ENCODE measurements at regions not wholly inside any gene's neighbourhood (a gene's known extent, or its start where the extent isn't known, plus 50 kb on each side); places are given as distances from the start of the nearest gene placed in this dataset.

DNA sequence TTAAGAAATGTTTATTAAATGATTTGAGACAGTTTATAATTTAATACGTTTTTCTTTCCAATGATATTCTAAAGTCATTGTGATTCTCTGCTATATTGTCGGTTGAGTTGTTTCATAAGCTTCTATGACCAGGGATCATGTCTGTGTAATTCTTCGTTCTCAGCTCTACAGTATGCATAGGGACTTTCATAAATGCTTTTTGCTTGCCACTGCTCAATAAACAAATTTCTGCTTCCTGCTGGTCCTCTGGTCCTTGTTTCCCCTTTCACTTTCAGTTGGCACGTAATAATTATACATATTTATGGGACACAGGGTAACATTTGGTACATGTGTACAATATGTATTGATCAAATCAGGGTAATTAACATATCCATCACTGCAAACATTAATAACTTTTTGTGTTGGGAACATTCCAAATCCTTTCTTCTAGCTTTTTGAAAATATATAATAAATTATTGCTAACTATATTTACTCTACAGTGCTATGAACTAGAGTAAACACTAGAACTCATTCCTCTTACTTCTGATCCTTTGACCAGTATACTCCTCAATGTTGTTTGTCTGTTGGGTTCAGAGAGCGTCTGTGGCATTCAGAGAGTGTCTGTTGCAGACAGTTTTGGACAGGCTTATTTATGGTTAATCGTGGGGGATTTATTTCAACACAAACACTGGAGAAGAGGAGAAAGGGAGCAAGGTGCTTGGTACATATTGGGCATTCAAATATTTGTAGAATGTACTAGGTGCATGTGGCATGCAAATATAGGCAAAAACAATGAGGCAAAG, 68.3 kb upstream of the SPANXB1 start:
- no peaks in the 10 kb centered on the region for H3K36me3 ChIP-seq (ENCODE audit: insufficient read depth)
- TF ChIP-seq, protein P1, sequence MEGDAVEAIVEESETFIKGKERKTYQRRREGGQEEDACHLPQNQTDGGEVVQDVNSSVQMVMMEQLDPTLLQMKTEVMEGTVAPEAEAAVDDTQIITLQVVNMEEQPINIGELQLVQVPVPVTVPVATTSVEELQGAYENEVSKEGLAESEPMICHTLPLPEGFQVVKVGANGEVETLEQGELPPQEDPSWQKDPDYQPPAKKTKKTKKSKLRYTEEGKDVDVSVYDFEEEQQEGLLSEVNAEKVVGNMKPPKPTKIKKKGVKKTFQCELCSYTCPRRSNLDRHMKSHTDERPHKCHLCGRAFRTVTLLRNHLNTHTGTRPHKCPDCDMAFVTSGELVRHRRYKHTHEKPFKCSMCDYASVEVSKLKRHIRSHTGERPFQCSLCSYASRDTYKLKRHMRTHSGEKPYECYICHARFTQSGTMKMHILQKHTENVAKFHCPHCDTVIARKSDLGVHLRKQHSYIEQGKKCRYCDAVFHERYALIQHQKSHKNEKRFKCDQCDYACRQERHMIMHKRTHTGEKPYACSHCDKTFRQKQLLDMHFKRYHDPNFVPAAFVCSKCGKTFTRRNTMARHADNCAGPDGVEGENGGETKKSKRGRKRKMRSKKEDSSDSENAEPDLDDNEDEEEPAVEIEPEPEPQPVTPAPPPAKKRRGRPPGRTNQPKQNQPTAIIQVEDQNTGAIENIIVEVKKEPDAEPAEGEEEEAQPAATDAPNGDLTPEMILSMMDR (conservative IDR thresholded peaks at IDR 0.05; ENCODE audit: low read depth, low read length) = no peak
- H3K4me2 ChIP-seq = no peak overlapping the region

DNA sequence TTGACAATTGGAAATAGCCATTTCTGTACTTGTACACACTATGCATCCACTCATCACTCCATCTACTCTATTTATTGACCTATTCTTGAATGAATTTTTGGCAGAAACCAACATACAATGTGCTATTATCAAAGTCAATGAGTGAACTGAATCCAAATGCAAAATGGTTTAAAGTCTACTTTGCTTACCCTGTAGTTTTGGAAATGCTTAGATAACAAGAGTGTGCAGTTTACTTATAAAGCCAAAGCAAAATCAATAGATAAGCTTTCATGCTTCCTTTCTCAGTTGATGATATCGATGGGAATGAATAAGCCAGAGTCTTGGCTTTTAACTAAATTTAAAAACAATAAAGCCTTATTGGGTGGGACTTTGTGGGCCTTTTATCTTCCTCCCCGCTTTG, 58.9 kb upstream of the SPANXB1 start:
- no peak overlapping the region for H3K4me2 ChIP-seq
- no peak overlapping the region for H2AFZ ChIP-seq (ENCODE audit: low read depth)
- TF ChIP-seq, protein P1 (conservative IDR thresholded peaks at IDR 0.05; ENCODE audit: low read depth, low read length) = no peak
- no peak overlapping the region for H3K4me3 ChIP-seq (IDR thresholded peaks at IDR 0.05; ENCODE audit: insufficient read depth, low read depth, low read length)
- H3K9ac ChIP-seq = no peak overlapping the region
- no peaks in the 10 kb centered on the region for H3K36me3 ChIP-seq (ENCODE audit: insufficient read depth)
- H3K27ac ChIP-seq = no peak overlapping the region
- no peaks in the 10 kb centered on the region for H3K79me2 ChIP-seq (ENCODE audit: insufficient read depth, low read depth)
- no peaks in the 10 kb centered on the region for H3K4me1 ChIP-seq (ENCODE audit: low read depth, poor library complexity, severe bottlenecking)
- no peaks in the 10 kb centered on the region for H4K20me1 ChIP-seq (ENCODE audit: insufficient read depth)
- no peaks in the 10 kb centered on the region for H3K27me3 ChIP-seq (ENCODE audit: insufficient read depth, low read depth)

More for the DNA sequence above, 68.3 kb upstream of the SPANXB1 start:
- no peak overlapping the region for H3K9ac ChIP-seq
- H2AFZ ChIP-seq (ENCODE audit: low read depth) = no peak overlapping the region
- no peak overlapping the region for H3K4me3 ChIP-seq (IDR thresholded peaks at IDR 0.05; ENCODE audit: insufficient read depth, low read depth, low read length)
- H4K20me1 ChIP-seq (ENCODE audit: insufficient read depth) = no peaks in the 10 kb centered on the region
- H3K27me3 ChIP-seq (ENCODE audit: insufficient read depth, low read depth) = no peaks in the 10 kb centered on the region
- H3K4me1 ChIP-seq (ENCODE audit: low read depth, poor library complexity, severe bottlenecking) = no peaks in the 10 kb centered on the region
- H3K27ac ChIP-seq = no peak overlapping the region
- no peaks in the 10 kb centered on the region for H3K79me2 ChIP-seq (ENCODE audit: insufficient read depth, low read depth)

DNA sequence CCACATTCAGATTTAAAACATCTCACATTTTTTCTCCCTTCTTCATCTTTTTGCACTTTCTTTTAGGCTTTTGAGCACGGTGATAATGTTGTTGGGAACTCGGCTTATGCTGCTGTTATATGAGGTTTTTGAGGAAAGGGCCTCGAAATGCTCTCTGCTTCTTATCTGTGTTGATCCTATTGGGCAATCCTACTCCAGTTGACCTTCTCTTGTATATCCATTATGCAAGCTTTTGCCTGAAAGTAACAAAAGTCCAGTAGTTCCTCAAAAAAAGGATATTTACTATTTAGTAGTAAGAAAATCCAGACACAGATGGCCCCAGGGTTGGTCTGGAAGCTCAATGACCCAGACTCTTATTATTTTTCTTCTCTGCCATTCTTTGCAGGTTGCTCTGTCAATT, 57.7 kb upstream of the SPANXB1 start:
- H3K4me2 ChIP-seq = no peak overlapping the region
- H3K4me3 ChIP-seq (IDR thresholded peaks at IDR 0.05; ENCODE audit: insufficient read depth, low read depth, low read length) = no peak overlapping the region
- H4K20me1 ChIP-seq (ENCODE audit: insufficient read depth) = no peaks in the 10 kb centered on the region
- no peak overlapping the region for H2AFZ ChIP-seq (ENCODE audit: low read depth)
- H3K27ac ChIP-seq = no peak overlapping the region
- TF ChIP-seq, protein P1 (conservative IDR thresholded peaks at IDR 0.05; ENCODE audit: low read depth, low read length) = no peak
- no peaks in the 10 kb centered on the region for H3K27me3 ChIP-seq (ENCODE audit: insufficient read depth, low read depth)
- H3K79me2 ChIP-seq (ENCODE audit: insufficient read depth, low read depth) = no peaks in the 10 kb centered on the region
- no peak overlapping the region for H3K9ac ChIP-seq
- H3K4me1 ChIP-seq (ENCODE audit: low read depth, poor library complexity, severe bottlenecking) = no peaks in the 10 kb centered on the region
- H3K36me3 ChIP-seq (ENCODE audit: insufficient read depth) = no peaks in the 10 kb centered on the region

DNA sequence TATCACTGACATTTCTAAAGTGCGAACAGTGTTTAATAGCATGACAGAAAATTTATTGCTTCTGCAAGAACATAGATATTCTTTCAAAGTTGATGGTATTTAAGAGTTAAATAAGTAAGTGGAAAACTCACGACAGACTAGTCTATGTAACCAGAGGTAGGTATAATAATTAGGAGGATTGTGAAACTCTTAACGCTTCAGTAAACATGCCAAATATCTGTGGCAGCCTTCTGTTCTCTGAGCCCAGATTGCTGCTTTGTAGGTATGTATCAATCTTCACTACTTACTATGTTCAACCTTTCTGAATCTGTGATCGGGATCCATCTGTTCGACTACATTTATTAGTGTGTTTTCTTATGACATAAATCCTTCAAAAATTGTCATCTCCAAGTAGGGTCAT, 53.6 kb upstream of the SPANXB1 start:
- TF ChIP-seq, protein P1 (conservative IDR thresholded peaks at IDR 0.05; ENCODE audit: low read depth, low read length) = no peak
- Histone ChIP-seq H2AFZ (ENCODE audit: low read depth) (no peak overlapping the region), H3K27ac (no peak overlapping the region), H3K4me1 (ENCODE audit: low read depth, poor library complexity, severe bottlenecking) (no peaks in the 10 kb centered on the region), H3K36me3 (ENCODE audit: insufficient read depth) (no peaks in the 10 kb centered on the region), H3K27me3 (ENCODE audit: insufficient read depth, low read depth) (no peaks in the 10 kb centered on the region), H3K9ac (no peak overlapping the region), H3K4me3 (IDR thresholded peaks at IDR 0.05; ENCODE audit: insufficient read depth, low read depth, low read length) (no peak overlapping the region), H3K79me2 (ENCODE audit: insufficient read depth, low read depth) (no peaks in the 10 kb centered on the region), H3K4me2 (no peak overlapping the region), H4K20me1 (ENCODE audit: insufficient read depth) (no peaks in the 10 kb centered on the region)

Data from KMS-11 (cell line).